ENCODE measurements at regions not wholly inside any gene's neighbourhood (a gene's known extent, or its start where the extent isn't known, plus 50 kb on each side); places are given as distances from the start of the nearest gene placed in this dataset.

DNA sequence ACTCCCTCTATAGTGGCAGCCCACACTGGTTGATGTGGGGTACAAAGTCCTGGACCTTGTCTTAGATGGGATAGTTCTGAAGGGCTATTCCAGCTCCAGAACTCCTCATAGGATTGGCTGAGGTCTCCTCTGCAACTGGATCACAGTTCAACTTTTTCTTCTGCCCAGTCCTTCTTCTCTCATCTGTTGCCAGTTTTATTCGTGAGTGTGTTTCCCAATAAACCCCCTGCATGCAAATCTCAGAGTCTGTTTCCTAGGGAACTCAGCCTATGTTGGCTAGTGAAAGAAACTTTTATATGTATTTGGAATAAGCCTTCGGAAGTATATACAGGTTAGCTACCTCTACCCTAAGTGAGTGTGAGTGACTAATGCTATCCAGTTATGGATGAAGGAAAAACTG, 823.4 kb downstream of the SLC4A3 start:
- in situ Hi-C loops (cut with HindIII; ENCODE audit: low sequenced_read_pairs): no loop called here

DNA sequence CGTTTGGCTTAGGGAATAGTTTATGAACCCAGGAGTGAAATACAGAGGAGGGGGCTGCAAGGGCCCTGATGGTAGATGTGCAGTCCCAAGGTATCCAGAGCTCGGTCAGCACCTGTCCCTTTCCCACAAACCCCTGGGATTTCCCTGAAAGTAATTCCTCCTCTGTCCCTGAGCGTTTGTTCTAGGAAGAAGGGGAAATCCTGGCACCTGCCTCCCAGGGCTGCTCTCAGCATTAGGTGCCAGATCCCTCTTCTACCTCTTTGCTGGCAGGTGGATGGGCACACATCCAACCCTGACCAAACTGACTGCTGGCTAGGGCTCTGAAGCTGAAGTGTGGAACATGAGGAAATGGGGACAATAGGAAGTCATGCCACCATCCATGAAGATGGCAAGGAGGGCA, 824.0 kb downstream of the SLC4A3 start:
- in situ Hi-C loops (cut with HindIII; ENCODE audit: low sequenced_read_pairs): no loop called here

GRCh38 chr2:220452561-220452960, 825.1 kb downstream of the SLC4A3 start:
- in situ Hi-C loops (cut with HindIII; ENCODE audit: low sequenced_read_pairs): no loop called here

GRCh38 chr2:220455351-220455990, 828.0 kb downstream of the SLC4A3 start:
- in situ Hi-C loops (cut with HindIII; ENCODE audit: low sequenced_read_pairs): loop anchor here (5.0 kb wide), 1 partner anchor 33 kb away; no protein-coding TSS in a partner anchor

DNA sequence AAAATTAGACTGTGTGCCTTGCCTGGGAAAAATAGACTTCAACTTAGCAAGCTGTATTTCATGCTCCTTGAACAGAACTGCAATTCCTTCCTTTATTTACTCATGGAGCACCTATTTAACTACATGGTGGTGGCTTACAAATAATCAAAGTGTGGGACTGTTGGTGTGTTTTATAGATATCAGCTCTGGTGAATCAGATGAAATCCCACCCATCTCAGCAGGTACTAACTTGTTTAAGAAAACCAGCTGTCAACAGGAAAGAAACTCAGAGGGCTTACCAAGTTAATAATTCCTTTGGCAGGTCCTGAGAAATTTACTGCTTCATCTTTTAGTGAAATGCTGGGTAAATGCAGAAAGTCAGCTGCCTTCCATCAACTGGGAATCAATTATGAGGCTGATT, 830.6 kb downstream of the SLC4A3 start:
- in situ Hi-C loops (cut with HindIII; ENCODE audit: low sequenced_read_pairs): loop anchor here (5.0 kb wide), 1 partner anchor 36 kb away; no protein-coding TSS in a partner anchor

GRCh38 chr2:220460257-220460985, 833.0 kb downstream of the SLC4A3 start:
- in situ Hi-C loops (cut with HindIII; ENCODE audit: low sequenced_read_pairs): no loop called here

DNA sequence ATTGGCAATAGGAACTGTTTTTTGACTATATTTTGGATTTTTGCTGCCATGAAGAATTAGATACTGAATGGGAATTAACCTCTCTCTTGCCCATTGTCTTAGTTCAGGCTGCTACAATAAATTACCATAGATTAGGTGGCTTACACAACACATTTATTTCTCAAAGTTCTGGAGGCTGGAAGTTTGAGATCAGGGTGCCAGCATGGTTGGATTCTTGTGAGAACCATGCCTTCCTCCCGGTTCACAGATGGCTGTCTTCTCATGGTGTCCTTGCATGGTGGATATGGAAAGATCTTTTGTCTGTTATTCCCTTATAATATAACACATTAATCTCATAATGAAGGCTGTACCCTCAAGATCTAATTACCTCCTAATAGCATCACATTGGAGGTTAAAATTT, 836.4 kb downstream of the SLC4A3 start:
- in situ Hi-C loops (cut with HindIII; ENCODE audit: low sequenced_read_pairs): no loop called here

- in situ Hi-C loops (cut with HindIII; ENCODE audit: low sequenced_read_pairs): no loop called here
Observed at GRCh38 chr2:220465700-220466099, 838.3 kb downstream of the SLC4A3 start.

GRCh38 chr2:220466251-220466691, 838.8 kb downstream of the SLC4A3 start:
- in situ Hi-C loops (cut with HindIII; ENCODE audit: low sequenced_read_pairs): no loop called here

DNA sequence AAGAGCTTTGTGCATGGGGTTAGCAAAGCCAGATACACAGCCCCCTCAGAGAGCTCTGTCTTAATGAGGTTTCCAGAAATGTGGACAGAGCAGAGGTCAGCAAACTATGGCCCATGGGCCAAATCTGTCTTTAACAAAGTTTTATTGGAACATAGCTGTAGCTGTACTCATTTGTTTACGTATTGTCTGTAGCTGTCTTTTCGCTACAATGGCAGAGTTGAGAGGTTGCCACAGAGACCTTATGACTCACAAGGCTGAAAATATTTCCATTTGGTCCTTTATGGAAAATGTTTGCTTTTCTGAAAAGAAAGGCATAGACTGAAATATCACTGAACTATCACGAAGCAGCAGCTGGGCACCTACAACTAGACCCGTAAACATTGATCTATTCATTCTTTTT, 841.8 kb downstream of the SLC4A3 start:
- in situ Hi-C loops (cut with HindIII; ENCODE audit: low sequenced_read_pairs): no loop called here

DNA sequence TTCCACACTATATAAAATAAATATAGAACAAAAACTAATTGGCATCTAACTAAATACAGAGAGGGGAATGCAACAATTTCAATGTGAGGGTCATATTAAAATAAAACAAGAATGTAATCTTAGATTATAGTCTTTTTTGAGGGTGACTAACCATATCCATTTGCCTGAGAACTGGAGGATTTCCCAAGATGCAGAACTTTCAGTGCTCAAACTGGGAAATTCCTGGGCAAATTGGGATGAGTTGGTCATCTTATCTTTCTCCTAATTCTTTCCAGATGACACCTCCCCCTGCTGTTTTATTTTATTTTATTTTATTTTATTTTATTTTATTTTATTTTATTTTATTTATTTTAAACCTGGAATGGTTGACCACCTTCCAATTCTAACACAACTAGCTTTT, 846.2 kb downstream of the SLC4A3 start:
- in situ Hi-C loops (cut with HindIII; ENCODE audit: low sequenced_read_pairs): no loop called here

DNA sequence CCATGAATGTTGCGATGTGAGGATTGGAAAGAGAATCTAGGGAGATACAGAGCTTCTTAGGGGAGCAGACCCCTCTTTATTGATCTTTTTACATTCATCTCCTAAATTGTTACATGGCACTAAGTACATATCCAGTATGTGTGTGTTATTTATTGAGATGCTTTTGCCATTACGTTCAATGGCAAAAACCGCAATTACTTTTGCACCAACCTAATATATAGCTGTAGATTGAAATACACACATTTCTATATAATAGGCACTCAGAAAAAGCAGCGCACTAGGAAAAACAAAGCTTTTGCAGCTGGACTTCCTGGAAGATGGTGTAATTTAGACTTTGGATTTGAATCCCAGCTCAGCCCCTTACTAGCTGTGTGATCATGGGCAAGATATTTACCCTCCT, 849.4 kb downstream of the SLC4A3 start:
- in situ Hi-C loops (cut with HindIII; ENCODE audit: low sequenced_read_pairs): no loop called here

DNA sequence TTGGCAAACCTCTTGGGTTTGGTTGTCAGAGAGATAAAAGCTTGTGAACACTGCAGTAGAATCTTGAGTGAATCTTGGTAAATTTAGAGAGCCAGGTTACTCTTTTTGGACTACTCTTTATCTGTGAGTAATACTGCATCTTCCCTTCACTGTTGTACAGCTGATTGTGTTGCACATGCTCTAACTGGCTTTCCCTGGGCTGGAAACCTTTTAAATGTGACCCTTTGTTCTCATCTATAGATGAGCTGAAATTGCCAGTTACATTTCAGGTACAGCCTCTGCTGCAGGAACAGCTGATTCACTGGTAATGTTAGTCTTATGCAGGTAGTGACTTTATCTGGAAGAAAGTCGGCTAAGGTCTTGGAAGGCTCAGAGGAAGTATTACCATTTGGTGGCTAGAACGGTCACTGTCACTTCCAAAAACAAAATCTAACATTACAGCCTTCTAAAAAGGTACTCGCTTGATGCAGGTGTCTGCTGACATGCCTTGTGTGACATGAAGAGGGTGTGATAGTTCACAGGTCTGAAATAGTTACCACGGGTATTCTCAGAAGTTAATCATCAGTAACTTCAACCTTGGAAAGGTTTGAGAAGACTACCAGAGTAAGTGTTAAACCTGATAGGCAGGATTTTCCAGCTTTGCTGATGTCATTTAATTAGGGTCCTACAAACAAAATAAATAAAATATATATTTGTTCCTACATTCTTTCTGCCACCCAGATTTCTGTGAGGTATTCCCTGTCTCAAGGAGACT, 851.1 kb downstream of the SLC4A3 start:
- in situ Hi-C loops (cut with HindIII; ENCODE audit: low sequenced_read_pairs): no loop called here

DNA sequence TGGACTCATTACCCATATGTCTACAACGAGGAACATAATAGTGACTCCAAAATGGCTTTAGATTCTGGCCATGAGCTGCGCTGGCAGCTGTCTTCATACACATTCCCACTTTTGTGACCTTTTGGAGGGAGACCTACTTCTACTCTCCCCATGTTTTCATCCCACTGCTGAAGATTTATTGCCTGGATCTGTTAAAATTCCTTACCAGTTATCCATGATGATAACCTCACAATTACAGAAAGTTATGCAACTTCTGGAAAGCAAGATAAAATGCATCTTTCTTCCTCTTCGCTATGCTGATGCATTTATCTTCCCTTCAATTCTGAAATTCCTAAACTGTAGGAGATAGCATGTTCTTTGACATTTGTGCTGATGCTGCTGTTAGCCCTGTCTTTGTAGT, 855.3 kb downstream of the SLC4A3 start:
- in situ Hi-C loops (cut with HindIII; ENCODE audit: low sequenced_read_pairs): no loop called here

- in situ Hi-C loops (cut with HindIII; ENCODE audit: low sequenced_read_pairs): no loop called here
Observed at GRCh38 chr2:220489121-220489520, 861.7 kb downstream of the SLC4A3 start.

GRCh38 chr2:220491670-220492069, 864.2 kb downstream of the SLC4A3 start:
- in situ Hi-C loops (cut with HindIII; ENCODE audit: low sequenced_read_pairs): no loop called here

DNA sequence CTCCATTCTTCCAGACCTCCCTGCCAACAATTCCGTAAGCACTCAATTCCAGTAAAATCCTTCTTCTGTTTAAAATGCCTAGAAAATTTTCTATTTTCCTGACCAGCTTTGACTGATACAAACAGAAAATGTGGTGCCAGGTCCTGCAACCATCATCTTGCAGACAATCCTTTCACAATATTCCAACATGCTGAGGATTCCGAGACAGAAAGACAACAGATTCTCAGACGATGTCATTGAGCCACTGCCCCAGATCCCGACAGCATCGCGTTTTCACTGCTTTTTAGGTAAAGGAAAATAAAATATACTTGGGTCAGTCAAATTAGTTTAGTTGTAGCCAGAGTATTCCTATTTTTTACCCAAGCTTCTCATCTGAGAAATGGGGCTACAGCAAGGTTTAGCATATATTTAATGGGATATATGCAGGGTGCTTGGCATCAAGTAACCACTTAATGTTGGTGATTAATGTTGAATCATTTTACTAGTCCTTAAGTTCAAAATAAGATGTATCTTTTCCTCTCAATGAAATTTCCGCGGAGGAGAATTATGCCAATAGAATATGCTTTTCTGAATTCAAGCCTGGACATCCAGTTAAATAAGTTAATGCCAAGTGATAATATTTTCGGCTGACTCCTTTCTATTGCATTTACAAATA, 866.6 kb downstream of the SLC4A3 start:
- in situ Hi-C loops (cut with HindIII; ENCODE audit: low sequenced_read_pairs): no loop called here

GRCh38 chr2:220496513-220496912, 869.1 kb downstream of the SLC4A3 start:
- in situ Hi-C loops (cut with HindIII; ENCODE audit: low sequenced_read_pairs): no loop called here

DNA sequence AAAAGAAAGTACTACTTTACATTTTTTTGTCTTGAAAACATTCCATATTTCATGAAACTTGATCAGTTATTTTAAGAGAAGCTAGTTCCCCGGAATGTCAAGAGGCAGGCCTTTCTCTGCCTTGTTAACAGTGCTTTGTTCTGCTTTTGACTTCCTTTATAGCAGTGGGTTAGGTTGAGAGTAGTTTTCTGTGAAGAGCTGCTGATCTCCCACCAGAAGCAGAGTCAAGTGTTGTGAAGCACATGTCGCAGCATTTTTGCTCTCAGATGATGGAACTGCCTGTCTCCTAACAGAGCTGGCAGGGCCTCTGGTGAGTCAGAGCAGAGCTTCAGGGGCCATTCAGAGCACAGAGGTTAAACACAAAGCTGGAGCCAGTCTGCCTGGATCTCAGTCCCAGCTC, 871.8 kb downstream of the SLC4A3 start:
- in situ Hi-C loops (cut with HindIII; ENCODE audit: low sequenced_read_pairs): no loop called here

- in situ Hi-C loops (cut with HindIII; ENCODE audit: low sequenced_read_pairs): no loop called here
Observed at GRCh38 chr2:220502539-220502938, 875.1 kb downstream of the SLC4A3 start.

GRCh38 chr2:220503431-220503830, 876.0 kb downstream of the SLC4A3 start:
- in situ Hi-C loops (cut with HindIII; ENCODE audit: low sequenced_read_pairs): no loop called here

All from DLD1 (cell line).